CD4-positive, alpha-beta T cell treated with Interleukin-15 for 4 hours (primary cell): ENCODE measurements at regions not wholly inside any gene's neighbourhood (a gene's known extent, or its start where the extent isn't known, plus 50 kb on each side); places are given as distances from the start of the nearest gene placed in this dataset.
A peak's percentile ranks its signal among the peaks of the same experiment; 100 is the strongest.
"Not testable (repeated sequence)": the region's sequence is repeated elsewhere in the genome, so short reads cannot be mapped to it uniquely, and the experiment has no call there.

ENCODE experiments used
- DNase-seq: peaks from one replicate; pipeline ENCODE4 v3.0.0-alpha.2; 2020; ENCODE audit warnings: low spot score

- DNase-seq, result no peak
These were observed 502.8 kb downstream of the REEP3 start for GRCh38 chr10:64023926-64024470.

DNA sequence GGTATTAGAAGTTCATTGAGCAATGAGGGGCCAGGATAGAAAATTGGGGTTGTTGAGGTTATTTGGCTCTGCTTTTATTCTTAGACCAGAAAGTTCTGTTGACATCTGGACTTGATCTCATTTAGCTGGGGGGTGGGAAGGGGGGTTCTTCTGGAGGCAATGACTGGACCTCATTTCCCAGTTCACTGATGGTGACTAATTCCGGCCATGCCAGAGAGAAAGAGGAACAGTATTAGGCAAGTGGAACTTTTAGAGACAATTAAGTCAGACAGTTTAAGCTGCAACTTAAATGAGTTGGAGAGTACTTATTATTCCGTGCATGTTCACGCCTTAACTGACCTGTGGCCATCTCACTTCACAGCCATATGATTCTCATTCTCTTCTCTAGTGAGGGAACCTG is 512.5 kb downstream of the REEP3 start:
- DNase-seq, result no peak

DNA sequence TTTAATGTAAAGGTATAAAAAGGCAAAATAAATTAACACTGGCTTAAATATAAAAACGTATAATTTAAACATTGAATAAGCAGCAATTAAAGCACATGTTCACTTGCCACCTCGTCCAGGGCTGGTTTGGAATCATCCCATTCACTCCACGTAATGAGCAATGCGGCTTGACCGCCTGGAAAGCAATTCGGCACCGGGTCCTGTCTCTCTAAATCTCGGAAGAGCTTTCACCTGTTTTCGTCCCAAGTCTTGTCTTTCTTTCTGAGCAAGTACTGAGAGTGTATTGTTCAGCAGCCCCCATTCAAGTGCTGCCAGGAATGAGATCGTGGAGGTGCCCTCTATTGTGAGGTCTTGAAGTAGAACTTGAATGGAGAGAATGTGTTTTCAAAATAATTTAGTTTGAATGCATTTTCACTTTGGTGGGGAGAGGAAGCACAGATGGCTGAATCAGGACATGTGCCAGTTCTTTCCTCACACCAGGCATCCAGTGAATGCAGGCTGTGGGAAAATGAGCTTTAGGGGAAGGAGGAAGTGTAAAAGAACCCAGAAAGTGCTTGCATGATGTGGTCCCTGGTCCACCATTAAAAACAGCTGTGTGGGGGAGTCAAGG is 515.2 kb downstream of the REEP3 start:
- DNase-seq, result no peak

- no peak for DNase-seq
These were observed 516.0 kb downstream of the REEP3 start for GRCh38 chr10:64037071-64037661.

DNA sequence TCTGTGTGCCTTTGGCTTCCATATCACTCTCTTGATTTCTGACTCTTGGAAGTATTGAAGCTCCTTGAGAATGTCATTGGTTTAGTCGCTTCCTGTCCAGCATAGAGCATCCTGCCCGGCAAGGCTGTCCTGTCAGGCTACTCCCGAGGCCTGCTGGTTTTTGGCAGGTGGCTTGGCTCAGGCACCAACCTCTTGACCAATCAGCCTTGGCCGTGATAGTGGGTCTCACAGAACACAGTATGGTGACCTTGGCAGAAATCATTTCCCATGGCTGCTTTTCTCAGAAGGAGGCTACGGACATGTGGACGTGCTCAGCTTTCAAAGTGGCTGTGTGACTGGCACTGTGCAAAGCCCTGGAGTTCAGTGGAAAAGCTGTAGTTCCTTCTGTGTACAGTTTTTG is 516.9 kb downstream of the REEP3 start:
- DNase-seq, result no peak

- no peak for DNase-seq
These were observed 518.0 kb downstream of the REEP3 start for GRCh38 chr10:64039198-64039597.

DNA sequence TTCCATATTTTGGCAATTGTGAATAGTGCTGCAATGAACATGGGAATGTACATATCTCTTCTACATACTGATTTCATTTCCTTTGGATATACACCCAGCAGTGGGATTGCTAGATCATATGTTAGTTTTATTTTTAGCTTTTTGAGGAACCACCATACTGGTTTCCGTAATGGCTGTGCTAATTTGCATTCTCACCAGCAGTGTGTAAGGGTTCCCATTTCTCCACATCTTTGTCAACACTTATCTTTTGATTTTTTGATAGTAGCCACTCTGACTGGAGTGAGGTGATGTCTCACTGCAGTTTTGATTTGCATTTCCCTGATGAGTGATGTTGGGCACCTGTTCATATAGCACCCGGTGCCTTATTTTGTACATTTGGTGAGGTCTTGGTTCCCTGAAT is 519.6 kb downstream of the REEP3 start:
- DNase-seq, result no peak

- DNase-seq, result peak; percentile 85
These were observed 520.2 kb downstream of the REEP3 start for GRCh38 chr10:64041185-64041988.

- DNase-seq, result no peak
These were observed 520.8 kb downstream of the REEP3 start for GRCh38 chr10:64041989-64042490.

- no peak for DNase-seq
These were observed 522.9 kb downstream of the REEP3 start for GRCh38 chr10:64044098-64044497.

- DNase-seq, result not testable (repeated sequence)
These were observed 523.9 kb downstream of the REEP3 start for GRCh38 chr10:64044957-64045632.

DNA sequence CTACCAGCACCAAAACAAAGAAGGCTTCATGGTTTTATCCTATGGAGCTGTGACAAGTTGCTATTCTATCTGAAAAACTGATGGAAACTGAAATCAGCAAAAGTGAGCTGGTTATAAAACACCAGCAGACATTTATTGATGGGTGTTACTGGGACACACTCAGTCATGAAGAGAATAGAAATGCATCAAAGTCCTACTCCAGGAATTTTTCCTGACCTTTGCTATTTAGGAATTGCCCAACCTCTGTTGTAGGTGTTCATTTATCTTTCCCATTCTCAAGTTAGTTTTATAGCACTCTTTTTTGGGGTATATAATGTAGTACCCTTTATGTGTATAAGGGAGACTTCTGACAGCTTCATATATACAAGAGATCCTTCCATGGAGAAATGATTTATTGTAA is 533.2 kb downstream of the REEP3 start:
- DNase-seq, result no peak

DNA sequence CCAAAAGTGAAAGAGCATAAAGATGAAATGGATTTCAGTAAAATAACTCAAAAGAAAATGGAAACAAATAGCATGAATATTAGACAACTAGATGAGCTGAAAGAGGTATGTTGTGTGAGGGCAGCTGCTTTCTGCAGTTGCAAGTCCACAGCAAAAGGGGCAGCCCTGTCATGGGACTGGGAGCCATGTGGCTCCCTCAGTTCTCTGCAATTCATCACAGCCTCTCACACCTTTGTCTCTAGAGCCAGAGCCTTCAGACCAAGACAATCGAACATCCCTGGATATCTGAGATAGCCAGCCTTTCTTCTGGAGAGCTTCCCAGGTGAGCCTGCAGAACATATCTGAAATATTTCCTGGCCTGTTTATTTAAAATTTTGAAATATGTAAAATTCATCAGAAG is 538.7 kb downstream of the REEP3 start:
- DNase-seq, result no peak

- DNase-seq, result no peak
These were observed 539.2 kb downstream of the REEP3 start for GRCh38 chr10:64060389-64060788.

GRCh38 chr10:64062793-64063192 is 541.6 kb downstream of the REEP3 start:
- DNase-seq, result no peak

DNA sequence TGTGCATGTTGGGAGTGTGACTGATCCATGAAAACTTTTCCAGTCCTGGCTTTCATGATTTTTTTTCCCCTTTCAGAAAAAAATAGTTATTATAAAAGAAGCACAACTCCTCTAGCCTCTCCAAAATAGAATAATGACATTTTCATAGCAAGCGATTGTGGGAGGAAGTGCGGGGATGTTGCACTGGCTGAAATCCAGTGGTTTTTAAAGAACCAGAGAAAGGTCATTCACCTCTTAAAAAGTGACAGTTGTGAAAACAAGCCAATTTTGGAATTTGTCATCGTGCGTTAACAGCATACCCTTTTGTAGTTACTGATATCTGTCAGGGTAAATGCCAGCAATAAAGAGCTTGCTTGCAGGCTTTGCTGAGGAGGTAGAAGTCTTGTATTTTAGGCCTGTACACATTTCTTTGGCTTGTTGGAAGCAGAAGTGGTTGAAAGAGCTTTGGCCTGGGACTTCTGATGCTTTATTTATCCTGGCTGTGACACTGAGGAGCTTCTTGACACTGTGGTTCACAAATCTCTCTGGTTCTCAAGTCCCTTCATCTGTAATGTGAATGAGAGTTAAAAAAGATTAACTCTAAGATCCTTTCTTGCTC is 545.9 kb downstream of the REEP3 start:
- DNase-seq, result no peak

- no peak for DNase-seq
These were observed 546.7 kb downstream of the REEP3 start for GRCh38 chr10:64067859-64068258.

DNA sequence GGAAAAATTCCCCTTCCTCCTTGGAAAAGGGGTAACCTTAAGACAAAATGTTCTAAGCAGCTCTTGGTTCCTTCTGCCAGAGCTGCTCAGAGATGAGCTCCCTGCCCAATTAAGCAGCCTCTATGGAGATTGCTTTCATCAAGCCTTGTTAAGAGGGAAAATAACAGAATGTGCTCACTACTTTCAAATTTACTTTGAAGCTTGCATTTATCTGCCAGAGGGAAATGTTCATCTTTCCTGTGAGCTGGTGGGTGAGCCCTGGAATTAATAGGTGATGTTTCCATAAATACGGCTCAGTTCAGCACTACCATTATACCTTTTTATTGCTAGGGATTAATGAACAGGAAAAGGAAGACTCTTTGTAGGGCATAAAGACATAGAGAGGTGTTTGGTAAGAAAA is 549.0 kb downstream of the REEP3 start:
- DNase-seq, result no peak

GRCh38 chr10:64071218-64071617 is 550.0 kb downstream of the REEP3 start:
- no peak for DNase-seq

DNA sequence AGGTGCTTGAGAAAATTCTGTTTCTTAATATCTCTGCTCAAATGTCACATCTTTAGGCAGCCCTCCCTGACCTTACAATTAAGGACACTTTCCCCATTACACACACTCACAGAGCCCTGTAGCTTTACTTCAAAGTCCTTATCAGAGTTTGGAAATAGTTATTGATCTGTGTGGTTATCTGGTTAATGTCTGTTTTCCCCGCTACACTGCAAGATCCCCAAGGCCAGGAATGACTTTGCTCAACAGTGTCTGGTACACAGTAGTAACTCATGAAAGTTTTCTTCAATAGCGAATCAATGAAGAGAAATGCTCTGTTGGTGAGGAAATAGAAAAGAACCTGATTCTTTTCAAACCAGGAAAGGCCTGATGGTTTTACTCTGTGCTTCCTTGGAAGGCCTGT is 554.4 kb downstream of the REEP3 start:
- DNase-seq, result no peak

- no peak for DNase-seq
These were observed 555.2 kb downstream of the REEP3 start for GRCh38 chr10:64076322-64076940.

- no peak for DNase-seq
These were observed 558.1 kb downstream of the REEP3 start for GRCh38 chr10:64079341-64079740.
